ENCODE measurements at regions not wholly inside any gene's neighbourhood (a gene's known extent, or its start where the extent isn't known, plus 50 kb on each side); places are given as distances from the start of the nearest gene placed in this dataset.

DNA sequence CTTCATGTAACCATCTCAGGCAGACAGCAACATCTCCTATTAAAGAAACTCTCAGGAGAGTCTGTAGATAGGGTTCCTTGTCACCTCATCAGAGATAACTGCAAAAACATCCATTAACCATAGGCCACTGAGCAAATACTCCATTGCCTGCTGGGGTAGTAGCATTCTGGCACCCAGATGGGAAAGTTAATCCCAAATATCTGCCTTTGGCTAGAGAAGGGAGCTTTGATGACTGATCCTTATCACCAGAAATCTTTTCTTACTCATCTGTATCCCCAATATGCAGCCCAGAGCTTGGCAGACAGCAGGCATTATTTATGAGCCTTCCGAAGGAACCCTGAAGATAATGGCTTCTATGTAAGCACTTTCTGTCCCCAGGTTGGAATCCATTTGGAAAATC, 173.1 kb downstream of the MFSD1 start:
- no peak for DNase-seq

DNA sequence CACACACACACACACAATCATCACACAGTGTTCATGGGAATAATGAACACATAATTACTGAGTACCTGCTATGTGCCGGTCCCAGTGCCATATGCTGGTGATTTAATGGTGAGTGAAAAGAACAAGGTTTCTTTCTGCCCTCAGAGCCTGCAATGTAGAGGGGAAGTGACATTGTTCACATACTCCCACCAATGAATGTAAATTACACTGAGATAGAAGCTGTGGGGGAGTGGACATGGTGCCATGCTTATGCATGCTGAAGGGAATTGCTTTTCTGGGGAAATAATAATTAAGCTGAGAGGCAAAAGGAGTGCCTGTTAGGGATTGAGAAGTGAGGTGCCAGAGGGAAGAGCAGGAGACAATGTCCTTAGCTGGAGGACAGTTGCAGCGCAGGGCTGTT, 175.1 kb downstream of the MFSD1 start:
- DNase-seq = no peak

DNA sequence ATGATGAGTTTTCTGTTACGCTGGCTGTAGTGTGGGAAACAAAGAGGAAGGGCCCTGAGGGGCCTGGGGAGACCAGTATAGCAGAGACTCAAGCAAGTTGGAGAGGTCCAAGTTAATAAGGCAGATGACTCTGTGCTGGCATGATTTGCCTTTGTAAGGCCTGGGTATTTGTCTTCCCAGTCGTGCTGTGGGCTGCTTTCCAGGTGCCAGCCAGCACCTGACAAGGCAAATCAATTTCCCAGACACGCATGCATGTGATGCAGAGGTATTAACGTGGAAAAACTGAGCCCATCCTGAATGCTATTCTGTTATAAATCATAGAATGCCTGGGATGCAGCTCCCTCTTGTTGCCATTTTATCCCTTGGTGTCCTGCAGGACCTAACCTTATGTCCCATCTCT, 175.6 kb downstream of the MFSD1 start:
- no peak for DNase-seq

DNA sequence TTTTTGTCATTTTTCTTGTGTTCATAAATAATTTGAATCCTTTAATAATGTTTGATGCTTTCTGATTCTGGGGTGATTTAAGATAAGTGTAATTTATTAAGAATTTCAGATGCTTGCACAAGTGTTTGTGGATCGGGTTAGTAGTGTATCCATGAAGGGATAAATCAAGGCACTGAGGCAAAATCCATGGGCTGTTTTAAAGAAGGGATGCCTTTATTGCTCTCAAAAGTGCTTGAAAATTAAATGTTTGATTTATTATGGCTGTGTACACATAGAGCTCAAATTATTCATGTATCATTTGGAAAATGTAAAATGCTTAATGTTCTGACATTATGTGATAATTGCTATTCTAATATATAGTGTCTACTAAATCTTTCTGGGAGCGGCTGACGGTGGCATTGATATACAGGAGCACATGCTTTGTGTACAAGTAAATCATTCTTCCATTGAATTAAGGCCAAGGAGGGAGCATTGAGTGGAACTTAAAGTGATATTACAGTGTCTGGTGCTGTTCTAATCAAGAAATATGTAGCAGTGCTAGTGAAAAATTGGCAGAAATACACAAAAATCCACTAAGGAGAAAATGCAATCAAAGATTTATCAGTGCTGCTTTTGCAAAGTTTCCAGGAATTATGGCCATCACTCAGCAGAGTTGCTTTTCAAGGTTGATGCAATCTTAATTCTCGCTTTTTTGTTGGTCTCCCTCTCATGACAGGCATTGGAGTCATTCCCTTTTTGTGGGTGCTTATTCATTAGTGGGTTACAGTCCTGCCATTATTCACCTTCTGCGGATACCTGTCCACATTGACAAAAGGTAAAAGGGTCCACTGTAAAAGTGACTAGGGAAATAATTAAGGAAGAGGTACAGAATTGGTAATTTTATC, 181.6 kb downstream of the MFSD1 start:
- DNase-seq = no peak

DNA sequence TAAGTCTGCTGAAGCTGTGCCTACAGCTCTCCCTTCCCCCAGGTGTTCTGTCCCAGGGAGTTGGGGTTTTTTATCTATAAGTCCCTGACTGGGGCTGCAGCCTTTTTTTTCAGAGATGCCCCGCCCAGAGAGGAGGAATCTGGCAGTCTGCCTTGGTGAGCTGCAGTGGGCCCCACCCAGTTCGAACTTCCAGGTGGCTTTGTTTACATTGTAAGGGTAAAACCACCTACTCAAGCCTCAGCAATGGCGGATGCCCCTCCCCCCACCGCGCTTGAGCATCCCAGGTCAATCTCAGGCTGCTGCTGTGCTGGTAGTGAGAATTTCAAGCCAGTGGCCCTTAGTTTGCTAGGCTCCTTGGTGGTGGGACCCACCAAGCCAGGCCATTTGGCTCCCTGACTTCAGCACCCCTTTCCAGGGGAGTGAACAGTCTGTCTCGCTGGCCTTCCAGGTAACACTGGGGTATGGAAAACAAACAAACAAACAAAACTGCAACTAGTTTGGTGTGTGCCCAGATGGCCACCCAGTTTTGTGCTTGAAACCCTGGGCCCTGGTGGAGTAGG, 189.4 kb downstream of the MFSD1 start:
- DNase-seq = no peak

DNA sequence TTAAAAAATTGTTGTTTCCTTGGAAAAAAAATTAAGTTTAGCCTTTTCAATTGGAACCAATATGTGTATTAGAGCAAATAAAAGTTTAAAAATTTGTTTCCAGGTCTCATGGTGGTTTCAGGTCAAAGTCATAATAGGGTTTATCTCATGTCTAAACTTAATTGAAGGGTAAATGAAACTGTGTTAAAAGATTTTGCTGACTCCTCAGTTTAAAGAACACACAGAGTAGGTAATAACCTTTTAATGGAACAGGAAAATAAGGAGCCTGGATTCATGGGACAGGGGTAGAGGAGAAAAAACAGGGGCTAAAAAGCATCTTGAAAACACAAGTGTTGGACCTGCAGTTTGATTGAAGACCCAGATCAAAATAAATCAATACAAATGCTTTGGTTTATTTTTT, 190.6 kb downstream of the MFSD1 start:
- no peak for DNase-seq

DNA sequence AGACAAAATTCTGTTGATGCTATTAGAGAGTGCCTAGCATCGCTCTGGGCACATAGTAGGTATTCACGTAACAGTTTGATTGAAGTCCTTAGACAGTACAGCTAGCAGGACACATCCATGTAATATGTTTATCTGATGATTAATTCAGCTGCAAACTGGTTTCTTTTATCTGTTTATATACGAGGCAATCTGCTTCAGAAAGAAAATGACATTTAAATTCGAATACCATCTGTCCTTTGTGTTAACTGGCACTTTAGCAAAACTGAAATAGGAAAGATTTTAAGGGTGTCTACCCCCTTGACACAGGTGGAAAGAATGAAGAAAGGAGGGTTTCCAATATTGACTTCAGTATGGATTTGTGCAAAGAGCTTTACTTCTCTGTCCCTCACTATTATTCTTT, 192.5 kb downstream of the MFSD1 start:
- DNase-seq = no peak

DNA sequence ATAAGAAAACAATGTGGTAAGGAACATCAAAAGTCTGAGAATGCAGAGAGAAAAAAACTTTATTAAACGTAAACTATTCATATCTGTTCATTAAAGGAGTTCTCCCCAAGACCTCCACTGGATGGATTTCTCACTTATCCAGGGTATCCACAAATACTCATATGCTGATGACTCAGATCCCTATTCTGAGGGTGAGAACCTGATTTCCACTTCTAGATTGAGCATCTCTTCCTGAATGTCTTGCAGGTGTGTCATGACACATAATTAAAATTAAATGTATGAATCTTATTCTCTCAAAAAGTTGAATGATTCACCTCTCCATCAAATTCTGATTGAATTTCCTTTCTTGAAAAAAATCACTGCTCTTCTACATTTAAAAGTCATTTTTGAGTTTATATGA, 199.9 kb downstream of the MFSD1 start:
- DNase-seq = no peak

DNA sequence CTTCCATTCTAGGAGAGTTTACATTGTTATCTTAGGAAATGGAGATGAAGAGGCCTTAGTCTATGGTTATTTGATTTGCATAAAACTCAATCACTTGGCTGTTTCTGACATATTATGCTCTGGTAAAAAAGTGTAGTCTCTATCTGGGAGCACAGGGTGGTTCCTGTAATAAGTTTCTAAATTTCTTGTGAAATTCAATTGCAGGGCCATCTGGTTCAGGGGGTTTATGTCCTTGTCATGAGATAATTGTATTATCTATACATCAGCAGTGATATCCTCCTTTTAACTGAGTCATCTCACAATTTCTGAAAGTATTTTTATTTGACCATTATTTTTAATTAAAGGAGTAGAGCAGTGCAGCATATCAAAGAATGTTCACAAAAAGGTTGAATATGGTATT, 203.3 kb downstream of the MFSD1 start:
- no peak for DNase-seq

DNA sequence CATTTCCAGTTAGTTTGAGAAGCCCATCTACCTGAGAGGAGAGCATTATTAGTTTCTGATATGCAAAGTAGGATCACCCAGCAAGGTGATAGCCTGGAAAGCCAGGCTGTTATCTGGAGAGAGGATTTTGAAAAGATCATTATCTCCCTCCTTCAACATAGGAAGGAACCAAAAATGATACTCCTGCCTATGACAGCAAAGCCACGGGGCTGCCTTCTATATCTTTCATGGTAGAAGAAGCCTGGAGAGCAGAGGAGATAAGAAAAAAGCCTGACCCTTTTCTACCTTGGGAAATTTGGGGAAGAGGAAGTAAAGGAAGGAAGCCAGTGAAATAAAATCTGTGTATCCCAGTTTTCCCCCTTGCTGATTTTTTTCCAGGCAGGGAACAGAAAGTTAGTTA, 205.5 kb downstream of the MFSD1 start:
- DNase-seq = no peak

DNA sequence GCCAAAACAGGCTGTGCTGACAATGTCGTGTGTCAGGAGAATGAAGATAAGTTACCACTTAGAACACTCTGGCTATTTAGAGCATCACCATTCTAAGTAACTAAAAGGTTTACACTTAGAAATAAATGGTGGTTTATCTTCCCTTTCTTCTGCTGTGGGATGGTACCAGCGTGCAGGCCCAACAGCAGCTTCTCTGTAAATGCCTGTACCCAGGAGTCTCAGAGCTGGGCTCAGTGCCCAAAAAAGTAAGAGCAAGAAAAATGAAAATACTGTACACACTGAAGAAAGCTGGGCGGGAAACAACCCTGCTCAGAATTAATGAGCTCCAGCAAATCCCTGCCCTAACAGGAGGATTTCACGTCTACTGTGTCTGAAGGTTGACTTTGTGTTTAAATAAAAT, 206.5 kb downstream of the MFSD1 start:
- DNase-seq = no peak

DNA sequence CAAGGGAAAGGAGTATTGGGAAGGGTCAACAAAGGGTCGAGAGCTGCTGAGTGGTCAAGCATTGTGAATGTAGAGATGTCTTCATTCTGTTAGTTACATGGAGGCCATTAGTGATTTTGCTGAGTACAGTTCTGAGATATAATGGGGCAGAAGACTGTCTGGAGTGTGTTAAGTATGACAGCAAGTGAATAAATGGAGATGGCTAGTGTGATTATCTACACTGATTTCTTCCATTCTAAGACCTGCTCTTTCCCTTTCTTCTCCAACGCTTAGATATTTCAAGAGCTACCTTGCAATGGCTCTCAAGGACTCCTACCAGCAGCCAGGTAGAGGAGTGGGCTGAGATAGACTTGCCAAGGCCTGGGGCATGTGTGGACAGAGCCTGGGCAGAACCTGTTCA, 216.5 kb downstream of the MFSD1 start:
- DNase-seq = no peak

DNA sequence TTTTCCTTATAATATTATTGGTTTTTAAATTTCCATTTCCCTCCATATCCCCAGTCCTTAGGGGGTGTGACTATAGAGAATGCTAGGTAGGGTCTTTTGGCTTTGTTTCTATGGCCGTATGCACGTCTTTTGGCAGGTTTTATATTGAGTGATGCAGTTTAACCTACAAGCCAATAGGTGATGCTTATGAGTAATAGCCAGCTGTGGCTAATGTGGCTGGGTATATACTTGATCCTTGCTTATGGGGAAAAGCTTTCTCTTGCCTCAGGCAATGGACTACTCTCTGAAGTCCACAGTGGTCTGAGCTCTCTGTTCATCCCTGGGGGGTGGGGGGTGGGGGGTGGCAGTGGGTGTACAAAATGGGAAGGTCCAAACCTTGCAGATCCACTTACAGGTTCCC, 223.9 kb downstream of the MFSD1 start:
- DNase-seq = no peak

DNA sequence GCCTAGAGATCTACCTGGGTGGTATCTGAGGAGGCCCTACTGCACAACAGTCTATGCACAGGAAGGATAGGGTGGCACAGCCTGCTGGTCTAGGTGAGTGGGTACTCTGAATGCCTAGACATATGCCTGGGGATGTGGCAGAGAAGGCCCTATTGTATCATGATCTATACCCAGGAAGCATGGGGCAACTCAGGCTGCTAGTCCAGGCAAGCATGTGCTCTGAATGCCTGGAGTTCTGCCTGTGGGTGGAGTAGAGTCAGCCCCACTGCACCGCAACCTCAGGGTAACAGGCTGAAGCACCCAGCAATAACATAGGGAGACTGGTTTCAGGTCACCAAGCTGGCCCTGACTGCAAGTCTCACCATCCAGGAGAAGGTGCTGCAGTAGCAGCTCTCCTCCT, 224.7 kb downstream of the MFSD1 start:
- no peak for DNase-seq

DNA sequence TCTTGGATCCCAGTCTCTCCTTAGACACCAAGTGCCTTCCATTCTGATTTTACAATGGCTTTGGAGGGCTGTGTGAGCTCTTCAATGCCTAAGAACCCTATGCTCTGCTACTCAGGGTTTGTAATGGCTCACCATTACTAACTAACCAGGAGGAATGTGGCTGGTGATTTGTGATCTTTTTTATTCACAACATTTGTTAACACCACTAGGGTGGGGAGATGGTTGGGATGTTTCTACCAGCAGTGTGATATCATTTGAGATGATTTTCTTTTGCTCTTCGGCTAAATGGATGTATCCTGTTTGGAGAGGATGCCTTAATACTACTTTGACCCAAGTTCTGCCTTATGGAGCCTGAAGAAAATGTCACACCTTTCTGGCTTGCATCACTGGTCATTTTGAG, 226.9 kb downstream of the MFSD1 start:
- no peak for DNase-seq

DNA sequence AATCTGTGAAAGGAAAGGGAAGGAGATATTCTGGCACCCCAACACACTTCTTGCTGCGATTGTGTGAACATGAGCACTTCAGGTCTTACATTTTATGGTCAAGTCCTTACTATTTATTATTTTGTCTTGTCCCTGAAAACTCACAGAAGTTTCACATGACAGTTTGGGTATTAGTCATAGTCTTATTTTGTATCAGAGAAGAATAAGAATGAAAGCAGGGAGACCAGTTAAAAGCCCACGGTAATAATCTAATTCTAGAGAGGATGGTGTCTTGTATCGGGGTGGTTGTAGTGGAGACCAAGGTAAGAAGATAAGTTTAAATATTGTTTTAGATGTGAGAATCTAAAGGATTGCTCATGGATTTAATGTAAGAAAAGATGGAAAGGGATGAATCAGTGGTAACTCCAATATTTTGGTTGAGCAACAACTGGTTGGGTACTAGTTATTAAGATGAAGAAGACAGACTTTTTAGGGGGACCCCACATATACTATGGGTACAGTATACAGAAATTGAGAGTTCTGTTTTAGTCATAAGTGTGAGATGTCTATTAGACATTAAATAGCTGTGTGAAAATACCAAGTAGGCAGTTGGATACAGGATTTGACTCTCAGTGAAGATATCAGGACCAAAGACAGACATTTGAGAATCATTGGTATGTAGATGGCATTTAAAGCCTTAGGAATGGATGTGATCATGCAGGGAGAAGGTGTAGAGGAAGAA, 227.6 kb downstream of the MFSD1 start:
- DNase-seq = no peak

DNA sequence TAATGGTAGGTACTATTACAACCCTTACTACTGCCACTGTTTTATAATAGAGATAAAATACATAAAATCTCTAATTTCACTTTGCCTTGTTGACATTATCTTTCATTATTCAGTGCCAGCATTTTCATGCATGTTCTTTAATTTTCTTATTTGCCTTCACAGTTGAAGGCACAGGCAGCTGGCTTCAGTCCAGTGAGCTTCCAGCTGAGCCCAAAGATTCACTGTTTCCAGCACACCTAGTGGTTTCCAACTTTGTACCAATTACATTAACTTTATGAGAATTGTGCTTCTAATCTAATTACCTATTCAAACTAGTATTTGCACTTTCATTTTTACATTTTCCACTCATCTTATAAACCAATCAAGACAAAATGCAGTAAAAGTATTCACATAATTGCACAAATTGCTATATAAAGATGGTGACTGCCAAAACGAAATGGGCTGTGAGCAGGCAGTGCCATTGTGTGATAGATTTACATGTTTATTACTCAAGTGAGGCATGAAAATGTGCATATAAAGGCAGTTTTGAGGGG, 228.3 kb downstream of the MFSD1 start:
- DNase-seq = no peak

DNA sequence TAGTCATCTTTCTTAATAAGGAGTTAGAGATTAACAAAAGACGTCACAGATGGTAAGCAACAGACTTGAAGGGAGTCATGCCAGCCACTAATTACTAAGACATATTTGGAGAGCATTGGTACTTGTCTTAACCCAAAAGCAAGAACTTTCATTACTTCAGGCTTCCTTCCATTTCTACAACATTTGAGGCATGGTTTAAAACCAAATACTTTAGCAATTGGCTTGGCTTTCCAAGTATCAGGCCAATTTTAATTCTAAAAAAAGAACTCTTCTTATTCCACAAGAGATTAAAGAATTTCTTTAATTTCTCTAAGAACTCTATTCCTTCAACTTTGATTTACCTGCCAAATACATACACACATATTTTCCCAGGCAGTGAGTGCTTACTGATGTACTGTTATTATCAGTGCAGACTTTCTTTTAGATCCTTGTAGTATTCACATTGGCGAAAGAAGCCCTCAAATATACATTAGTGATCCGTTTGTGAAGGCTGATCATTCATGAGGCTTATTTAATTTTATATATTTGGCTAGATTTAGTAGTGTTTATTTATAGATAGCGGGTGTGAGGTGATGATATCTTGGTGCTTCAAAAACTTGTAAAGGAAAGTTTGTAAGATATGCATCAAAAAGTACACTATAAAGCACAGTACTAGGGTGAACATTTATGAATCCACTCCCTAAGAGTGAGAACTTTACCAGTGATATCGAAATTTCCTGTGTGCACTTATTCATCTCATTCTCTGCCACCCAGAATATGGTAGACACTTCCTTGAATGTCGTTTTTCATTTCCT, 229.2 kb downstream of the MFSD1 start:
- DNase-seq = no peak

DNA sequence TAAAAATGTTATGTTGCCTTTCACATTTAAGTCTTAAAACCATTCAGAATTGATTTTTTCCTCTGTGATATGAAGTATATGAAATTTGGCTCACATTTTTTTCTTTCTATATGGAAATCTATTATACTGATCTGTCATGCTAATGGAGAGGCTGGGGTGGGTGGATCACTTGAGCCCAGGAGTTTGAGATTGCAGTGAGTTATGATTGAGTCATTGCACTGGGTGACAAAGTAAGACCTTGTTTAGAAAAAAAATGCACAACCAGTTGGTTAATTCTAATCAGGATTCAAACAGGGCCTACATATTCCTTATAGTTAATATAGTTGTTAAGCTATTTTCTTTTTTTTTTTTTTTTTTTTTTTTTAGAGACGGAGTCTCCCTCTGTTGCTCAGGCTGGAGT, 230.5 kb downstream of the MFSD1 start:
- DNase-seq = no peak

DNA sequence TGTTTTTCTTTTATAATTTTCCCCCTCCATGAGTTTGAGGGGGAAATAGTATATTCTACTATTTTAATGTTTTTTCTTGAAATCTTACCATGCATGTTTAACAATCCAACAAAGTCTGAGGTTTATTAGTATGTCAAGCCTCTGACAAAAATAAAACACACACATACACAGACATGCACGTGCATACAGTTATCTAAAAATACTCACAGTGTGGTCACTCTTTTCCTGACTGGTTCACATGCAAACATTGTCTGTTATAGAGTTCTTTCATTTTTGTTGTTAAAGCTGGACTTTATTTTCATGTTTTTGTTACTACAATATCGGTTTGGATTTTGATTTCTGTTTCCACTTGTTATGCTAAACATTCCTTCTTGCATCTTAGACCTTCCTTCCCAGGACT, 236.6 kb downstream of the MFSD1 start:
- no peak for DNase-seq

DNA sequence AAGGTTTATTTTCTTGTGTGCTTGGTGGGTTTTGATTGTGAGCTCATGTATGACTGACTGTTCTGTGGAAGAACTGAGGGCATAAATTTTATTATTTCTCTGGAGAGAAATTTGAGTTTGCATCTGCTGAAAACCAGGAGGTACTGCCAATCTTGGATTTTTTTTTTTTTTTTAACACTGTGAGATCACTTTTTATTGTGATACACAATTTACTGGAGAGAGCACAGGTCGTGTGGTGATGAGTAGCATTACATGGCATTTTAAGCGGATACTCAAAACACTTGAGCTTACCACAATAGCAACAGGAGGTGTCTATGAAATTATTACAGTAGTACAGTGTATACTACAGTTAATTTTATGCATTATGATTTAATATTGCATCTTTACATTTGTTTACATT, 237.4 kb downstream of the MFSD1 start:
- DNase-seq = no peak

DNA sequence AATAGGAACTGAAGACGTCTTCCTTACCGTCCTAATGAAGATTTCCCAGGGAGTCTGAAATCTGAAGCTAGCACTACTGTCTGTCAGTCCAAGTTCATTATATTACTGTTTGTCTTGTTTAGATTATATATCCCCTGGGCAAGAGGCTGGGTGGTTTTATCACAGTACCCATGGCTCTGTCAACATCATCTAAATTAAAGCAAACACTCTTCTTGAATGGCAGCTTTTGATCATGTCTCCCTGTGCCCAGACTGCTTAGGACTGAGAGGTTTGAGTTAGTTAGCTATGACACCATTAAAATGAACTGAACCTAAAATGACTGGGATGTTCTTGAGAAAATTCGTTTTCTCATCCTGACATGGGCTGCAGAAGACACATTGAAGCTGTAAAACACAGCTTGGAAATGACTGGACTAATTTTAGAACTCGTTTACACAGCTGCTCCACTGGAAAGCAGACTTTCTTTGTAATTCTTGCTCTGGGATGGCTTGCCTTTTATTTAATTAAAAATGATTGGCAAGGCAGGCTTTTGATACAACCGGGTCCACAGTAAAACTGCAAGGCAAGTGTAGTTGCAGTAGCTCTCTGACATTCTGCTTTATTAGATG, 243.5 kb downstream of the MFSD1 start:
- DNase-seq = no peak

Data from C1 segment of cervical spinal cord (tissue), 14 donors.